Transverse colon (tissue), 4 donors: ENCODE measurements at regions not wholly inside any gene's neighbourhood (a gene's known extent, or its start where the extent isn't known, plus 50 kb on each side); places are given as distances from the start of the nearest gene placed in this dataset.

ENCODE experiments used
- EP300 ChIP-seq: sonication (generic); formaldehyde crosslinking; IDR thresholded peaks from one replicate; pipeline ENCODE4 v1.6.1; 2017; ENCODE audit warnings: antibody characterized with exemption, low read depth
- POLR2A ChIP-seq: fragments of 450-650 bp; IDR thresholded peaks from one replicate; pipeline ENCODE4 v1.6.1; 2016; ENCODE audit warnings: antibody characterized with exemption, mild to moderate bottlenecking, moderate library complexity
- POLR2AphosphoS5 ChIP-seq, 3 donors: sonication (generic); formaldehyde crosslinking; IDR thresholded peaks; one replicate each; pipeline ENCODE4 v1.6.1; 2016; ENCODE audit warnings: antibody characterized with exemption in 3 of 3
- TF ChIP-seq, protein P1 (sequence below), 5 experiments: fragments of 200-600 bp in 3 of 5; fragments of 450-650 bp in 2 of 5; sonication (generic) in 3 of 5; IDR thresholded peaks; 1 replicate in 2 of 5; 2 replicates in 3 of 5; pipeline ENCODE4 v1.5.1; 2016 to 2017; ENCODE audit warnings: antibody characterized with exemption in 5 of 5, inconsistent platforms in 3 of 5, mild to moderate bottlenecking in 2 of 5, moderate library complexity in 1 of 5

- TF ChIP-seq, protein P1, sequence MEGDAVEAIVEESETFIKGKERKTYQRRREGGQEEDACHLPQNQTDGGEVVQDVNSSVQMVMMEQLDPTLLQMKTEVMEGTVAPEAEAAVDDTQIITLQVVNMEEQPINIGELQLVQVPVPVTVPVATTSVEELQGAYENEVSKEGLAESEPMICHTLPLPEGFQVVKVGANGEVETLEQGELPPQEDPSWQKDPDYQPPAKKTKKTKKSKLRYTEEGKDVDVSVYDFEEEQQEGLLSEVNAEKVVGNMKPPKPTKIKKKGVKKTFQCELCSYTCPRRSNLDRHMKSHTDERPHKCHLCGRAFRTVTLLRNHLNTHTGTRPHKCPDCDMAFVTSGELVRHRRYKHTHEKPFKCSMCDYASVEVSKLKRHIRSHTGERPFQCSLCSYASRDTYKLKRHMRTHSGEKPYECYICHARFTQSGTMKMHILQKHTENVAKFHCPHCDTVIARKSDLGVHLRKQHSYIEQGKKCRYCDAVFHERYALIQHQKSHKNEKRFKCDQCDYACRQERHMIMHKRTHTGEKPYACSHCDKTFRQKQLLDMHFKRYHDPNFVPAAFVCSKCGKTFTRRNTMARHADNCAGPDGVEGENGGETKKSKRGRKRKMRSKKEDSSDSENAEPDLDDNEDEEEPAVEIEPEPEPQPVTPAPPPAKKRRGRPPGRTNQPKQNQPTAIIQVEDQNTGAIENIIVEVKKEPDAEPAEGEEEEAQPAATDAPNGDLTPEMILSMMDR (IDR thresholded peaks at IDR 0.05): no peak
- TF ChIP-seq POLR2AphosphoS5 (IDR thresholded peaks at IDR 0.05): no peak
- TF ChIP-seq POLR2A: no peak
- TF ChIP-seq EP300: no peak
These were observed 1102.5 kb downstream of the AMY1C start for GRCh38 chr1:104852151-104852550.
